ENCODE measurements at regions not wholly inside any gene's neighbourhood (a gene's known extent, or its start where the extent isn't known, plus 50 kb on each side); places are given as distances from the start of the nearest gene placed in this dataset.

DNA sequence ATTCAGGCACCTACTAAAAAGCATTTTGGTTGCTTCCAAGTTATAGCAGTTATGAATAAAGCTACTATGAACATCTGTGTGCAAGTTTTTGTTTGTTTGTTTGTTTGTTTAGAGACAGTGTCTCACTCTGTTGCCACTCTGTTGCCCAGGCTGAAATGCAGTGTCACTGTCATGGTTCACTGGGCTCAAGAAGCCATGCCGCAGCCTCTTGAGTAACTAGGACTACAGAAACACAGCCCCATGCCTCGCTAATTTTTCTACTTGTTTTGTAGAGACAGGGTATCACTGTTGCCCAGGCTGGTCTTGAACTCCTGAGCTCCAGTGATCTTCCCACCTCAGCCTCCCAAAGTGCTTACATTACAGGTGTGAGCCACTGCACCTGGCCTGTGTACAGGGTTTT, 795.9 kb downstream of the EPHA7 start:
- Histone ChIP-seq H3K36me3 (ENCODE audit: control insufficient read depth, insufficient read depth, low read length) (no peaks in the 10 kb centered on the region), H3K4me3 (replicated peaks; ENCODE audit: low read depth, low read length) (no peak overlapping the region), H3K27me3 (replicated peaks; ENCODE audit: control insufficient read depth, insufficient read depth, low read length) (no peaks in the 10 kb centered on the region)
- DNase-seq (ENCODE audit: extremely low read depth, insufficient read length) = no peak
- TF ChIP-seq, protein P1, sequence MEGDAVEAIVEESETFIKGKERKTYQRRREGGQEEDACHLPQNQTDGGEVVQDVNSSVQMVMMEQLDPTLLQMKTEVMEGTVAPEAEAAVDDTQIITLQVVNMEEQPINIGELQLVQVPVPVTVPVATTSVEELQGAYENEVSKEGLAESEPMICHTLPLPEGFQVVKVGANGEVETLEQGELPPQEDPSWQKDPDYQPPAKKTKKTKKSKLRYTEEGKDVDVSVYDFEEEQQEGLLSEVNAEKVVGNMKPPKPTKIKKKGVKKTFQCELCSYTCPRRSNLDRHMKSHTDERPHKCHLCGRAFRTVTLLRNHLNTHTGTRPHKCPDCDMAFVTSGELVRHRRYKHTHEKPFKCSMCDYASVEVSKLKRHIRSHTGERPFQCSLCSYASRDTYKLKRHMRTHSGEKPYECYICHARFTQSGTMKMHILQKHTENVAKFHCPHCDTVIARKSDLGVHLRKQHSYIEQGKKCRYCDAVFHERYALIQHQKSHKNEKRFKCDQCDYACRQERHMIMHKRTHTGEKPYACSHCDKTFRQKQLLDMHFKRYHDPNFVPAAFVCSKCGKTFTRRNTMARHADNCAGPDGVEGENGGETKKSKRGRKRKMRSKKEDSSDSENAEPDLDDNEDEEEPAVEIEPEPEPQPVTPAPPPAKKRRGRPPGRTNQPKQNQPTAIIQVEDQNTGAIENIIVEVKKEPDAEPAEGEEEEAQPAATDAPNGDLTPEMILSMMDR (IDR thresholded peaks at IDR 0.05; ENCODE audit: insufficient read depth, low read length, poor library complexity, severe bottlenecking) = no peak

- Histone ChIP-seq H3K27me3 (replicated peaks; ENCODE audit: control insufficient read depth, insufficient read depth, low read length) (no peaks in the 10 kb centered on the region), H3K4me3 (replicated peaks; ENCODE audit: low read depth, low read length) (no peak overlapping the region), H3K36me3 (ENCODE audit: control insufficient read depth, insufficient read depth, low read length) (no peaks in the 10 kb centered on the region)
- no peak for DNase-seq (ENCODE audit: extremely low read depth, insufficient read length)
- TF ChIP-seq, protein P1 (IDR thresholded peaks at IDR 0.05; ENCODE audit: insufficient read depth, low read length, poor library complexity, severe bottlenecking) = no peak
These were observed 801.6 kb downstream of the EPHA7 start for GRCh38 chr6:92617721-92618120.

DNA sequence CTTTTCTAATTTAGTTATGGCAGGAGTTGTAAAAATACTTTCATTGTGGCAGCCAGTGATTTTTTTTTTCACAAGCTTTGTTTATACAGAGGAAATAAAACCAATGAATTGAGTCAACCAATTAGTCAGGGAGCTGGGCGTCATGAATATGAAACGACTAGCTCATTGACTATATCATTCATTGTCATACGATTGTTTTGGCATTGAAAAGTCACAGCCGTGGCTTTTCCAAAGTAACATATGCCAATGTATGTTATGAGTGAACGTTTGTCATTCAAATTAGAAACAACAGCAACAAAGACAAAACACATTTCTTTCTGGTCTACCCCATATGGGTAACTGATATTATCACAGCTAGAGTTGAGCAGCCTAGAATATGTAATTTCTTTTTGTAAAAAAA, 810.6 kb downstream of the EPHA7 start:
- no peaks in the 10 kb centered on the region for H3K27me3 ChIP-seq (replicated peaks; ENCODE audit: control insufficient read depth, insufficient read depth, low read length)
- no peaks in the 10 kb centered on the region for H3K36me3 ChIP-seq (ENCODE audit: control insufficient read depth, insufficient read depth, low read length)
- no peak for DNase-seq (ENCODE audit: extremely low read depth, insufficient read length)
- TF ChIP-seq, protein P1 (IDR thresholded peaks at IDR 0.05; ENCODE audit: insufficient read depth, low read length, poor library complexity, severe bottlenecking) = no peak
- no peak overlapping the region for H3K4me3 ChIP-seq (replicated peaks; ENCODE audit: low read depth, low read length)

GRCh38 chr6:92593201-92593600, 826.2 kb downstream of the EPHA7 start:
- no peaks in the 10 kb centered on the region for H3K27me3 ChIP-seq (replicated peaks; ENCODE audit: control insufficient read depth, insufficient read depth, low read length)
- H3K4me3 ChIP-seq (replicated peaks; ENCODE audit: low read depth, low read length) = no peak overlapping the region
- no peaks in the 10 kb centered on the region for H3K36me3 ChIP-seq (ENCODE audit: control insufficient read depth, insufficient read depth, low read length)
- DNase-seq (ENCODE audit: extremely low read depth, insufficient read length) = no peak
- TF ChIP-seq, protein P1 (IDR thresholded peaks at IDR 0.05; ENCODE audit: insufficient read depth, low read length, poor library complexity, severe bottlenecking) = no peak

- Histone ChIP-seq H3K36me3 (ENCODE audit: control insufficient read depth, insufficient read depth, low read length) (no peaks in the 10 kb centered on the region), H3K27me3 (replicated peaks; ENCODE audit: control insufficient read depth, insufficient read depth, low read length) (no peaks in the 10 kb centered on the region), H3K4me3 (replicated peaks; ENCODE audit: low read depth, low read length) (no peak overlapping the region)
- TF ChIP-seq, protein P1 (IDR thresholded peaks at IDR 0.05; ENCODE audit: insufficient read depth, low read length, poor library complexity, severe bottlenecking) = no peak
- no peak for DNase-seq (ENCODE audit: extremely low read depth, insufficient read length)
These were observed 829.4 kb downstream of the EPHA7 start for GRCh38 chr6:92589996-92590395.

DNA sequence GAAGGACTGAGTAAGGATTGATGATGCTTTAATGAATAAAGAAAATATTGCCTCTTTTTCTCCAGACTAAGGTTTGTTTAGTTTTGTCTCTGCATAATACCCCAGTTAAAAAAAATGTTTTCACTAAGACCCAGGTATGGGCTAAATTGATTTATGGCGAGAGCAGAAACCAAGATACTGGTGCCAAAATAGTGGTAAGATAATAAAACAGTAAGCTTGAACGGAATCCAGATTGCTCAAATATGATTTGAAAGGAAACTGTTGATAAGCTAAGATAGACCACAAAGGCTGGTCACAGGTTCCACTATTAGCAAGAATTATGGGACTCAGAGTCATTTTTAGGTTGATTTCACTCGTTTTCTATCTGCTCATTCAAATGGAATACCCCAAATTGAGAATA, 831.2 kb downstream of the EPHA7 start:
- no peak for DNase-seq (ENCODE audit: extremely low read depth, insufficient read length)
- H3K4me3 ChIP-seq (replicated peaks; ENCODE audit: low read depth, low read length) = no peak overlapping the region
- TF ChIP-seq, protein P1 (IDR thresholded peaks at IDR 0.05; ENCODE audit: insufficient read depth, low read length, poor library complexity, severe bottlenecking) = no peak
- no peaks in the 10 kb centered on the region for H3K27me3 ChIP-seq (replicated peaks; ENCODE audit: control insufficient read depth, insufficient read depth, low read length)
- no peaks in the 10 kb centered on the region for H3K36me3 ChIP-seq (ENCODE audit: control insufficient read depth, insufficient read depth, low read length)
